CD14-positive monocyte (primary cell): ENCODE measurements at regions not wholly inside any gene's neighbourhood (a gene's known extent, or its start where the extent isn't known, plus 50 kb on each side); places are given as distances from the start of the nearest gene placed in this dataset.

Source experiments
- DNase-seq, 3 donors: peaks; one replicate each; pipeline ENCODE4 v3.0.0-alpha.2; 2011 to 2022
- H2AFZ ChIP-seq: 2 replicates; pipeline ENCODE4 v1.6.0; 2012; ENCODE audit warnings: mild to moderate bottlenecking, low read depth, low read length, inconsistent platforms; ENCODE audit not compliant: insufficient read depth, poor library complexity, severe bottlenecking
- H3K27ac ChIP-seq, 2 donors: 1 replicate in 1 of 2; 2 replicates in 1 of 2; pipeline ENCODE4 v1.5.1; 2012 to 2013; ENCODE audit warnings: low read length in 2 of 2, control low read depth in 1 of 2, inconsistent platforms in 1 of 2, low read depth in 1 of 2, mild to moderate bottlenecking in 1 of 2
- H3K27me3 ChIP-seq, 2 donors: one replicate each; pipeline versions ENCODE4 v1.6.0 to v1.6.1; 2011 to 2013; ENCODE audit warnings: low read length in 2 of 2; ENCODE audit not compliant: control insufficient read depth in 2 of 2, insufficient read depth in 2 of 2
- H3K36me3 ChIP-seq, 2 donors: replicated peaks in 1 of 2; 1 replicate in 1 of 2; 2 replicates in 1 of 2; pipeline versions ENCODE4 v1.5.1 to v1.6.1; 2012 to 2013; ENCODE audit warnings: low read length in 2 of 2, control low read depth in 1 of 2, inconsistent platforms in 1 of 2, mild to moderate bottlenecking in 1 of 2; ENCODE audit not compliant: insufficient read depth in 2 of 2, control insufficient read depth in 1 of 2
- H3K4me1 ChIP-seq, 2 donors: 1 replicate in 1 of 2; 2 replicates in 1 of 2; pipeline versions ENCODE4 v1.5.1 to v1.6.1; 2012 to 2013; ENCODE audit warnings: low read length in 2 of 2, control low read depth in 1 of 2, inconsistent platforms in 1 of 2, mild to moderate bottlenecking in 1 of 2, moderate library complexity in 1 of 2; ENCODE audit not compliant: insufficient read depth in 2 of 2, control insufficient read depth in 1 of 2
- H3K4me2 ChIP-seq: replicated peaks from 2 replicates; pipeline ENCODE3; 2012; ENCODE audit warnings: low read length, moderate library complexity, mild to moderate bottlenecking; ENCODE audit not compliant: poor library complexity, severe bottlenecking; ENCODE audit errors: extremely low read depth
- H3K4me3 ChIP-seq, 3 experiments: fragments of 200-600 bp in 1 of 3; sonication (generic) in 1 of 3; replicated peaks in 1 of 3; 1 replicate in 2 of 3; 2 replicates in 1 of 3; pipeline ENCODE4 v1.5.1; 2011 to 2013; ENCODE audit warnings: low read length in 3 of 3, mild to moderate bottlenecking in 3 of 3, control low read depth in 2 of 3, low read depth in 2 of 3, inconsistent platforms in 1 of 3, moderate library complexity in 1 of 3
- H3K79me2 ChIP-seq: 2 replicates; pipeline ENCODE4 v1.6.0; 2012; ENCODE audit warnings: mild to moderate bottlenecking, control low read depth, inconsistent platforms, low read length, moderate library complexity; ENCODE audit not compliant: insufficient read depth
- H3K9ac ChIP-seq: 2 replicates; pipeline ENCODE4 v1.6.0; 2017; ENCODE audit warnings: low read length, mild to moderate bottlenecking; ENCODE audit not compliant: insufficient read depth, poor library complexity, severe bottlenecking
- H3K9me3 ChIP-seq, 2 donors: replicated peaks in 1 of 2; 1 replicate in 1 of 2; 2 replicates in 1 of 2; pipeline versions ENCODE4 v1.5.1 to v1.6.1; 2012 to 2013; ENCODE audit warnings: low read length in 2 of 2, control low read depth in 1 of 2; ENCODE audit not compliant: control insufficient read depth in 1 of 2, insufficient read depth in 1 of 2
- H4K20me1 ChIP-seq: 2 replicates; pipeline ENCODE4 v1.6.0; 2012; ENCODE audit warnings: mild to moderate bottlenecking, low read length, control low read depth, moderate library complexity; ENCODE audit not compliant: insufficient read depth
- H3K27ac Mint-ChIP-seq, 7 donors: one replicate each; pipeline ENCODE4 v1.8.0; 2020; ENCODE audit warnings: mild to moderate bottlenecking in 7 of 7, mixed read lengths in 7 of 7, moderate library complexity in 6 of 7, inconsistent platforms in 2 of 7
- H3K27me3 Mint-ChIP-seq, 3 donors: one replicate each; pipeline ENCODE4 v1.8.0; 2021 to 2022; ENCODE audit warnings: low read depth in 3 of 3, mild to moderate bottlenecking in 3 of 3, mixed read lengths in 3 of 3, moderate library complexity in 3 of 3, inconsistent platforms in 1 of 3
- H3K36me3 Mint-ChIP-seq, 2 donors: one replicate each; pipeline ENCODE4 v1.8.0; 2020; ENCODE audit warnings: mixed read lengths in 2 of 2, inconsistent platforms in 1 of 2, mild to moderate bottlenecking in 1 of 2
- H3K4me1 Mint-ChIP-seq: one replicate; pipeline ENCODE4 v1.8.0; 2020; ENCODE audit warnings: mild to moderate bottlenecking, mixed read lengths
- H3K4me3 Mint-ChIP-seq, 2 donors: one replicate each; pipeline ENCODE4 v1.8.0; 2020; ENCODE audit warnings: mild to moderate bottlenecking in 2 of 2, mixed read lengths in 2 of 2, moderate library complexity in 1 of 2
- H3K9me3 Mint-ChIP-seq, 7 donors: one replicate each; pipeline ENCODE4 v1.8.0; 2020 to 2022; ENCODE audit warnings: mixed read lengths in 7 of 7, mild to moderate bottlenecking in 6 of 7, moderate library complexity in 6 of 7, inconsistent platforms in 2 of 7
- WGBS: methylation state at CpG from one replicate; pipeline ENCODE4 v1.1.5; 2013; ENCODE audit warnings: missing lambda C conversion rate; ENCODE audit not compliant: insufficient coverage; 5-methylcytosine and 5-hydroxymethylcytosine counted together
- intact Hi-C, 2 donors: fragments of 100-400 bp; cut with micrococcal nuclease; formaldehyde crosslinking; loops; one replicate each; pipeline versions ENCODE4 v1.15.0 to v1.15.1; 2023
- TF ChIP-seq, protein P1 (sequence below): fragments of 200-600 bp; IDR thresholded peaks from one replicate; pipeline ENCODE4 v1.8.0; 2022; ENCODE audit warnings: antibody characterized with exemption, mild to moderate bottlenecking

DNA sequence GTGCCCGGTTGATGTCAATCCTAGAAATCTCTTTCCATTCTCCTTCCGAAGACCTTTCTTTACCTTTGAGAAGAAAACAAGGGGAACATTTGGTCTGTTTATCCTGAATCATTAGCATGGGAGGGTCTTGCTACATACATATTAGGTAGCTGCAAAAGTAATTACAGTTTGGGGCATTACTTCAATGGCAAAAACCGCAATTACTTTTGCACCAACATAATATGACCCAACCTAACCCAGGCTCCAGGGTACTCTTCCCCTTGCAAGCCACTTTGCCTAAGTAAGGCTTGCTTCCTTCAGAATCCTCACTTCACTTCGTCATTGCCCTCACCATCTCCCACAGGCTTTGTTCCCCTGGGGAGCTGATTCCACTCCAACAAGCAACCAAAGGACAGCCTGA lies 662.7 kb downstream of the DIAPH3 start:
- intact Hi-C loops, result no loop called here
- peaks cover 0 to 12% (median 4%) of the 10 kb centered on the region in 7 donors for H3K9me3 Mint-ChIP-seq
- WGBS, result 94% methylated on average over 2 of the region's 4 CpGs

DNA sequence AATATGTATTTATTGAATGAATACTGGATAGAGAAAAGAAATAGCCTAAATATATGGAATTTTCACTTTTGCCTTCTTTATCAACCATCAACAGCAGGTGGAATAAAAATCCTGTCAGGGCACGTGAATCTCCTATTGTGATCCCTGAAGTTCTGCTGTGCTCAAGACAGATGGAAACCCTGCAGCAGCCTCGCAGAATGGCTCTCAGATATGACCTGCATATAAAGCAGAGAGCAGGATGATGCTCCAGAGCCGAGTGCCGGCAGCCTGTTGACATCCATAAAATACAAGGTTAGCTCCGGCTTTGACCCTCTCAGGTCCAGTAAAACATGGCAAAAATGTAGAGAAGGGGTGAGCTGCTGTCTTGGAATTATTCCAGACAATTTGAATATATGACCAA lies 659.3 kb downstream of the DIAPH3 start:
- H3K27ac ChIP-seq, result no peak overlapping the region
- H3K4me1 Mint-ChIP-seq, result no peaks in the 10 kb centered on the region
- no peak overlapping the region for H3K4me2 ChIP-seq
- H3K27me3 Mint-ChIP-seq, result peaks cover 0 to 5% (median 4%) of the 10 kb centered on the region in 3 donors
- no peaks in the 10 kb centered on the region for H4K20me1 ChIP-seq
- no peak for DNase-seq
- intact Hi-C loops, result no loop called here
- H3K4me3 ChIP-seq, result no peak overlapping the region
- no peaks in the 10 kb centered on the region for H3K9me3 ChIP-seq
- TF ChIP-seq, protein P1, sequence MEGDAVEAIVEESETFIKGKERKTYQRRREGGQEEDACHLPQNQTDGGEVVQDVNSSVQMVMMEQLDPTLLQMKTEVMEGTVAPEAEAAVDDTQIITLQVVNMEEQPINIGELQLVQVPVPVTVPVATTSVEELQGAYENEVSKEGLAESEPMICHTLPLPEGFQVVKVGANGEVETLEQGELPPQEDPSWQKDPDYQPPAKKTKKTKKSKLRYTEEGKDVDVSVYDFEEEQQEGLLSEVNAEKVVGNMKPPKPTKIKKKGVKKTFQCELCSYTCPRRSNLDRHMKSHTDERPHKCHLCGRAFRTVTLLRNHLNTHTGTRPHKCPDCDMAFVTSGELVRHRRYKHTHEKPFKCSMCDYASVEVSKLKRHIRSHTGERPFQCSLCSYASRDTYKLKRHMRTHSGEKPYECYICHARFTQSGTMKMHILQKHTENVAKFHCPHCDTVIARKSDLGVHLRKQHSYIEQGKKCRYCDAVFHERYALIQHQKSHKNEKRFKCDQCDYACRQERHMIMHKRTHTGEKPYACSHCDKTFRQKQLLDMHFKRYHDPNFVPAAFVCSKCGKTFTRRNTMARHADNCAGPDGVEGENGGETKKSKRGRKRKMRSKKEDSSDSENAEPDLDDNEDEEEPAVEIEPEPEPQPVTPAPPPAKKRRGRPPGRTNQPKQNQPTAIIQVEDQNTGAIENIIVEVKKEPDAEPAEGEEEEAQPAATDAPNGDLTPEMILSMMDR, result no peak
- no peak overlapping the region for H2AFZ ChIP-seq
- H3K9me3 Mint-ChIP-seq, result peaks cover 0 to 13% (median 2%) of the 10 kb centered on the region in 7 donors
- WGBS, result 96% methylated on average over 2 of the region's 5 CpGs
- H3K9ac ChIP-seq, result no peak overlapping the region
- H3K79me2 ChIP-seq, result no peaks in the 10 kb centered on the region
- no peaks in the 10 kb centered on the region for H3K36me3 ChIP-seq
- H3K27me3 ChIP-seq, result no peaks in the 10 kb centered on the region
- no peak overlapping the region for H3K27ac Mint-ChIP-seq
- H3K4me3 Mint-ChIP-seq, result no peak overlapping the region
- no peaks in the 10 kb centered on the region for H3K4me1 ChIP-seq
- H3K36me3 Mint-ChIP-seq, result no peaks in the 10 kb centered on the region

More for the DNA sequence above, 662.7 kb downstream of the DIAPH3 start:
- no peaks in the 10 kb centered on the region for H3K27me3 ChIP-seq
- no peak for DNase-seq
- Mint-ChIP-seq H3K27ac (no peak overlapping the region), H3K4me3 (no peak overlapping the region), H3K36me3 (no peaks in the 10 kb centered on the region), H3K4me1 (no peaks in the 10 kb centered on the region), H3K27me3 (peaks cover 0 to 5% (median 4%) of the 10 kb centered on the region in 3 donors)
- H3K4me2 ChIP-seq, result no peak overlapping the region
- no peaks in the 10 kb centered on the region for H3K4me1 ChIP-seq
- no peak overlapping the region for H2AFZ ChIP-seq
- TF ChIP-seq, protein P1, result no peak
- no peak overlapping the region for H3K27ac ChIP-seq
- no peaks in the 10 kb centered on the region for H3K79me2 ChIP-seq
- no peaks in the 10 kb centered on the region for H3K36me3 ChIP-seq
- no peak overlapping the region for H3K4me3 ChIP-seq
- no peak overlapping the region for H3K9ac ChIP-seq
- H4K20me1 ChIP-seq, result no peaks in the 10 kb centered on the region
- no peaks in the 10 kb centered on the region for H3K9me3 ChIP-seq
